Hepatocyte (in vitro differentiated cells): ENCODE measurements at regions not wholly inside any gene's neighbourhood (a gene's known extent, or its start where the extent isn't known, plus 50 kb on each side); places are given as distances from the start of the nearest gene placed in this dataset.

Experiments
- CTCF ChIP-seq: fragments of 200-600 bp; sonication (generic); IDR thresholded peaks from 2 replicates; pipeline ENCODE4 v1.5.1; 2016; ENCODE audit warnings: antibody characterized with exemption, mild to moderate bottlenecking; ENCODE audit not compliant: poor library complexity
- EZH2 ChIP-seq: fragments of 200-600 bp; sonication (generic); IDR thresholded peaks from 2 replicates; pipeline ENCODE4 v1.6.1; 2016; ENCODE audit warnings: antibody characterized with exemption, mild to moderate bottlenecking, borderline replicate concordance
- EZH2phosphoT487 ChIP-seq: fragments of 200-600 bp; sonication (generic); IDR thresholded peaks from one replicate; pipeline ENCODE4 v1.6.1; 2018; ENCODE audit warnings: antibody characterized with exemption, mild to moderate bottlenecking, low read depth, moderate library complexity; ENCODE audit not compliant: unreplicated experiment, severe bottlenecking

- TF ChIP-seq CTCF (peak; percentile 53), EZH2 (no peak), EZH2phosphoT487 (no peak)
Measured at GRCh38 chr1:189429610-189430009, 1048.1 kb downstream of the BRINP3 start.
